ENCODE measurements at regions not wholly inside any gene's neighbourhood (a gene's known extent, or its start where the extent isn't known, plus 50 kb on each side); places are given as distances from the start of the nearest gene placed in this dataset.

DNA sequence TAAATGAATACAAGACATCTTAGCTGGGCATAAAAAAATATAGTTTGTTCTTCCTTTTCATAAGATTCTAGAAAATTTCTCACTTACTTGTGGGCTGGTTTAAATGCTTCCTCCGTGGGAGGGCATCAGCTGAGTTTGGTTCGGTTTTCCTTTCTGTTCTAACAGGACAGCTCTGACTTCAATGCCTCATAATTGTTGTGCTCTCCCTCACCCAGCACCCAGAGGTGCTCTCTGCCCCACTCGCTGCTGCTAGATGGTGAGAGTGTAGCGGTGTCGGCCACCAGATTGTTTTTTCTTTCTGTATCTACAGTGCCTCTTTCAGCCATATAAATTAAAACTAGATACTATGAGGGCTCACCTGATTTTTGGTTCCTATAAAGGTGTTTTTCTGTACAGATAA, 407.2 kb upstream of the CDH7 start:
- TF ChIP-seq CTCF (IDR thresholded peaks at IDR 0.05) (no peak), POLR2A (IDR thresholded peaks at IDR 0.05) (no peak)
